Endothelial cell of hepatic sinusoid (primary cell): ENCODE measurements at regions not wholly inside any gene's neighbourhood (a gene's known extent, or its start where the extent isn't known, plus 50 kb on each side); places are given as distances from the start of the nearest gene placed in this dataset.
"Not testable (repeated sequence)": the region's sequence is repeated elsewhere in the genome, so short reads cannot be mapped to it uniquely, and the experiment has no call there.

Experiments
- in situ Hi-C: cut with HindIII; loops from 2 replicates; pipeline ENCODE4 v1.10.0; 2017; ENCODE audit warnings: low sequenced_read_pairs

DNA sequence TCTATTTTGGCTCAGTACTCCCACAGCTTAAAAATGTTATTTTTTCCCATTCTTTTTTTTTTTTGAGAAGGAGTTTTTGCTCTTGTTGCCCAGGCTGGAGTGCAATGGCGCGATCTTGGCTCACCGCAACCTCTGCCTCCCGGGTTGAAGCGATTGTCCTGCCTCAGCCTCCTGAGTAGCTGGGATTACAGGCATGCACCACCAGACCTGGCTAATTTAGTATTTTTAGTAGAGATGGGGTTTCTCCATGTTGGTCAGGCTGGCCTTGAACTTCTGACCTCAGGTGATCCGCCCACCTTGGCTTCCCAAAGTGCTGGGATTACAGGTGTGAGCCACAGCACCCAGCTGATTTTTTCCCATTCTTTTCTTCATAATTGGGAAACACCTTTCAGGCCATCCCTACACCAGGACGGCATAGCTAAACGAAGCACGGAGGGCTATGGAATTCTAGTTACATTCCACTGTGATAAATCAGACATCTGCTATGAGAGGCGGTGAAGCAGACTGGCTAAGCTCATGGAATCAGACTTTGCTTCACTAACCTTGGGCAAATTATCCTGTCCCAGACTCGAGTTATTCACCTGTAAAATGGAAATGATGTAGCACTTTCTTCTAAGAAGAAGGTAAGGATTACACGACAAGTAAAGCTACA lies 68.7 kb upstream of the ZFAND5 start:
- in situ Hi-C loops, result not testable (repeated sequence)

DNA sequence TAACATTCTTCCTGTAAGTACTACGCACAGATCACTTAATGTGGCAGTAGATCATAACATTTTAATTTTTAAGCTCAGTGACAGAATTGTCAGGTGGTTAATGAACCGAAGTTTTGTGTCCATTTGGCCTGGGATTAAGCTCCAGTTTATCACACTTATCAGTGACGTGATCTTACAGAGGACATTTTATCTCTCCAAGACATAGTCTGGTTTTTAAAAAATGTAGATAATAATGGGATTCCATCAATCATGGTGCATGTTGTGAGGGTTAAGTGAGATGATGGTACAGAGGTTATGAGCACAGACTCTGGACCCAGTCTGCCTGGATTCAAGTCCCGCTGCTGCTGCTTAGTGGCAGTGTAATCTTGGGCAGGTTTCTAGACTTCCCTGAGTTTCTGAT lies 66.0 kb upstream of the ZFAND5 start:
- in situ Hi-C loops, result no loop called here

DNA sequence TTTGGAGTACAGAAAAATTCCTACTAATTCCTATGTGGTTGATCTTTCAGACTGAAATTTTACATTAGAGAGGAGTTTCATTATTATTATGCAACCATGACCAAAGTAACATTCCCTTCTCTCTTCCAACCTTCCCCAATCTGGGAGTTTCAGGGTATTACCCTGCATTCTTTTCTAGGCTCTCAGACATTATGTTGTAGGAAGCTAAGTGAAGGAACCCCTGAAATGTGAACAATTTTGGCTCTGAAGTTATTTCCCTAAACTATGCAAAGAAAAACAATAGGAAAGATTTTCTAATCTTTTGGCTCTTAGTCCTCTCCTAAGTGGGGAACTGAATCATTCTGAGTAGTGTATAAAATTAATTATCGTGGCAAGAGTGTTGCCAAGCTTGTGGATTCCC lies 63.3 kb upstream of the ZFAND5 start:
- in situ Hi-C loops, result no loop called here

DNA sequence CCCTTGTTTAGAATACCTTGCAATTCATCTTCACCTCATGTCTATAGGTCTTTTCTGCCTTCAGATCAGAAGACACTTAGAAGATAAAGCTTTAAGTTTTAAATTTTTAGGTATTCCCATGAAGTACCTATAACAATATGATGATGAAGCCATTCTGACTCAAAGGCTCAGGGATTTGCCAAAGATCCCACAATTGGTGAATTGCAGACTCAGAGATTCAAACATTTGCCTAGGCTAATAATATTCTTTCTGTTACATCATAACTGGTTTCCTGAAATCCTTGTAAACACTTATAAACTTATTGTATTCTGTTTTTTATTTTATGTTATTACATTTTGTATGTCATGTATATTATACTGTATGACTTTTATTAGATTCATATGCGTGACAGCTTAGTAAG lies 62.8 kb upstream of the ZFAND5 start:
- in situ Hi-C loops, result no loop called here

DNA sequence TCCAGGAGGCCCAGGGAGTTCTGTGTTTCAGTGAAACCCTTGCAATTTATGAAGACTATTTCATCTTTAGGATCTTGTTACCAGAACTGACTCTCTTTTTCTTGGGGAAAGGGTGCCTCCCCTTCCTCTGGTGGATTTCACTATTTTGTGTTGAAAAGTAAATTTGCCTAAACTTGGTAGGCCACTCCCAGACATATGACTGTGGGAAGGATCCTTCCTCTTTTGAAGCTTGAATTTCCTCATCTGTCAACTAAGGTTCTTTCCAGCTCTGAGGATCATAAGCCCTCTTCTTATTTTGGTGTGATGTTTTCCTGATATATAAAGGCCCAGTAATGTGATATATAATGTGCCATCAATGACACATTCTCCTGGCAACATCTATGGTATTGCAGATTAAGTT lies 59.1 kb upstream of the ZFAND5 start:
- in situ Hi-C loops, result no loop called here

DNA sequence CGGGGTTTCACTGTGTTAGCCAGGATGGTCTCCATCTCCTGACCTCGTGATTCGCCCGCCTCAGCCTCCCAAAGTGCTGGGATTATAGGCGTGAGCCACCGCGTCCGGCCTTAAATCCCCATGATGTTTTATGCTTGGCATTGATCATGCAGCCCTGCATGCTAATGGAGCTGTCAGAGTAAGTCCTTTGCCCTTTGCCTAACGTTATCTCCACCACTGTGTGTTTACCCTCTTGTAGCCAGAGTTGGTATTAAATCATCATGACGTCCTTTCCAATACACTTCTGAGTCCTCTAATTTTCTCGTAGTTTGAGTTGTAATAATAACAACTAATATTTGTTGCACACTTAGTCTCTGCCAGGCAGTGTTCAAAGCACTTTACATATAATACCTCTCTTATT lies 57.2 kb upstream of the ZFAND5 start:
- in situ Hi-C loops, result no loop called here

DNA sequence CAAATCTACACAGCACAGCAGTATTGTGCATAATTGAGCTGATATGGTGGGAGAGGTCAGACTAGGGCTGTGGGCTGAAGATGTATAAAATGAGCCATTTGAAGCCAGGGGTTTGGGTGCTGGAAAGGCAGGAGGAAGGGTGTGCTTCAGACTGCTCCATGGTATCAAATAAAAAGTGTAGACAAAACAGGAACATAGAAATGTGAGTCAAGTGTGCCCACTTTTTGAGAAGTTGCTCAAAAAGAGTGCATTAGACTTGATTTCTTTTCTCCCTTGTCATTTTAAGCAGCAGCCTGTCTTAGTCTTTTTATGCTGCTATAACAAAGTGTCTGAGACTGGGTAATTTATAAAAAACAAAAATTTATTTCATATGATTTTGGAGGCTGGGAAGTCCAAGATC lies 55.8 kb upstream of the ZFAND5 start:
- in situ Hi-C loops, result no loop called here

DNA sequence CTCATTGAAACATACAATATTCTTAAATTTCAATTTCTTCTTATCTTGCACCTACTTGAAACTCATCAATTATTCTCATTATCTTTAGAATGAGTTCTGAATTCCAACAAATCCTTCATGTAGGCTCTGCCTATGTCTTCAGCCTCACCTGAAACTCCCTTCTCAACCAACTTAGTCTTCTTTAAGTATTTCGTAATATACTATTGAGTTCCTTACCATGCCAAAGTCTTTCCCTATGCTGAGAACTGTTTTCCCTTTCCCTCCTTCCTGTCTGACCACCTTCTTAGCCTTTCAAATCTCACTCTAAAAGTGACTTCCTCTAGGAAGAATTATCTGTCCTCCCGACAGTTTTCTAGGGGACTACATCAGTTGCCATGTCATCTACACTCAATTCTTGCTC lies 50.9 kb upstream of the ZFAND5 start:
- in situ Hi-C loops, result no loop called here

DNA sequence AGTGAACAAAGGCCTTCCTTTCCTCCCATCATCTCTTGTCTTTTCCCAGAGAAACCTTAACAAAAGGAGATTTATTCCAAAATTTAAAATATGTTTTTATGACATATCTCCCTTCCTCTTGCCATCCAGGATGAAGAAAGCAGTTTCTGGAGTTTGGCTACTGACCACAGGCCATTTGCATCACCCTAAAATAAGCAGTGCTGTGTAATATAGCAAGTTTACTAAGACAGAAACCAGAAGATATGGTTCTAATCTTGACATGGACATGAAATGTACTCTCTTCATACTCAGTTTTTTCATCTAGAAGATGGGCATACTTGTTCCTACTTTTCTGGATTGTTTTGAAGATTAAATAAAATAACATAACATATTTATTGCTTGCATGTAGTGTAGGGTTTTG lies 50.2 kb upstream of the ZFAND5 start:
- in situ Hi-C loops, result no loop called here
